K562 (cell line): ENCODE measurements at regions not wholly inside any gene's neighbourhood (a gene's known extent, or its start where the extent isn't known, plus 50 kb on each side); places are given as distances from the start of the nearest gene placed in this dataset.

Experiments used
- DDX20 ChIP-seq: fragments of 450-650 bp; IDR thresholded peaks from 2 replicates; pipeline ENCODE4 v1.6.1; 2016; ENCODE audit warnings: missing genetic modification characterization, low read depth, mild to moderate bottlenecking, missing compliant biosample characterization, moderate library complexity
- PHB ChIP-seq: fragments of 250-450 bp; sonication (Bioruptor Pico); IDR thresholded peaks from 2 replicates; pipeline ENCODE4 v1.5.0; 2021
- TF ChIP-seq, protein P1 (sequence below), 3 experiments: IDR thresholded peaks in 2 of 3; conservative IDR thresholded peaks in 1 of 3; 2 replicates each; pipeline ENCODE4 v1.5.1; 2011 to 2012; ENCODE audit warnings: low read length in 3 of 3, mild to moderate bottlenecking in 3 of 3, control low read depth in 2 of 3, improper control_type of control experiment in 1 of 3, inconsistent platforms in 1 of 3, low read depth in 1 of 3, mixed read lengths in 1 of 3, moderate library complexity in 1 of 3; ENCODE audit not compliant: insufficient read depth in 2 of 3

DNA sequence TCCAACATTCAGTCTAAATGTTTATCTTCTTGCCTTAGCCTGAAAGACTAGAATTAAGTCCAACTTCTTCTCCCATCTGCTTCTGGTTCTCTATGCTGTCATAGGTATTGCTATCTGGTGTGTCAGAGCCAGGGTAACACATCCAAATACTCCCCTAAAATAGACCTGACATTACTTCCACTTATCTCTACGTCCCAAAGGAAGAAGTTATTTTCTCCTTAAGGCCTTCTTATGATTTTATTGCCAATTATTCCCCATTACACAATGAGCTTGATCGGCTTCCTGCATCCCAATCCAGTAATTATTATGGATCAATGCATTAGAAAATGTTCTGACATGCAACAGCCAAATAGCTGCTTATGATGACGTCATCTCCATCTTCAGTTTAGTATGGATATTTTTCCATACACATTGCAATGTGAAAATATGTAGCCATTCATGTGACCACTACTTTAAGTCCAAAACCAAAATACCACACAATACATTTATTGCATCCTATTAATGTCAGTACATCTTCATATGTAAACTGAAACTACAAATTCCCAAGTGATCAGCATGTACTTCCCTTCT, 555.5 kb downstream of the MAT2B start:
- TF ChIP-seq DDX20 (no peak), PHB (CRISPR knock-in tag) (no peak)
- TF ChIP-seq, protein P1, sequence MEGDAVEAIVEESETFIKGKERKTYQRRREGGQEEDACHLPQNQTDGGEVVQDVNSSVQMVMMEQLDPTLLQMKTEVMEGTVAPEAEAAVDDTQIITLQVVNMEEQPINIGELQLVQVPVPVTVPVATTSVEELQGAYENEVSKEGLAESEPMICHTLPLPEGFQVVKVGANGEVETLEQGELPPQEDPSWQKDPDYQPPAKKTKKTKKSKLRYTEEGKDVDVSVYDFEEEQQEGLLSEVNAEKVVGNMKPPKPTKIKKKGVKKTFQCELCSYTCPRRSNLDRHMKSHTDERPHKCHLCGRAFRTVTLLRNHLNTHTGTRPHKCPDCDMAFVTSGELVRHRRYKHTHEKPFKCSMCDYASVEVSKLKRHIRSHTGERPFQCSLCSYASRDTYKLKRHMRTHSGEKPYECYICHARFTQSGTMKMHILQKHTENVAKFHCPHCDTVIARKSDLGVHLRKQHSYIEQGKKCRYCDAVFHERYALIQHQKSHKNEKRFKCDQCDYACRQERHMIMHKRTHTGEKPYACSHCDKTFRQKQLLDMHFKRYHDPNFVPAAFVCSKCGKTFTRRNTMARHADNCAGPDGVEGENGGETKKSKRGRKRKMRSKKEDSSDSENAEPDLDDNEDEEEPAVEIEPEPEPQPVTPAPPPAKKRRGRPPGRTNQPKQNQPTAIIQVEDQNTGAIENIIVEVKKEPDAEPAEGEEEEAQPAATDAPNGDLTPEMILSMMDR (IDR thresholded peaks at IDR 0.05 in 2 of 3, conservative IDR thresholded peaks at IDR 0.05 in 1 of 3; ENCODE audit: insufficient read depth in 2 of 3, low read depth in 1 of 3, low read length in 3 of 3): no peak
